CD14-positive monocyte (primary cell): ENCODE measurements at regions not wholly inside any gene's neighbourhood (a gene's known extent, or its start where the extent isn't known, plus 50 kb on each side); places are given as distances from the start of the nearest gene placed in this dataset.

Experiments used
- DNase-seq, 3 donors: peaks; one replicate each; pipeline ENCODE4 v3.0.0-alpha.2; 2011 to 2022
- H2AFZ ChIP-seq: 2 replicates; pipeline ENCODE4 v1.6.0; 2012; ENCODE audit warnings: mild to moderate bottlenecking, low read depth, low read length, inconsistent platforms; ENCODE audit not compliant: insufficient read depth, poor library complexity, severe bottlenecking
- H3K27ac ChIP-seq, 2 donors: 1 replicate in 1 of 2; 2 replicates in 1 of 2; pipeline ENCODE4 v1.5.1; 2012 to 2013; ENCODE audit warnings: low read length in 2 of 2, control low read depth in 1 of 2, inconsistent platforms in 1 of 2, low read depth in 1 of 2, mild to moderate bottlenecking in 1 of 2
- H3K27me3 ChIP-seq, 2 donors: one replicate each; pipeline versions ENCODE4 v1.6.0 to v1.6.1; 2011 to 2013; ENCODE audit warnings: low read length in 2 of 2; ENCODE audit not compliant: control insufficient read depth in 2 of 2, insufficient read depth in 2 of 2
- H3K36me3 ChIP-seq, 2 donors: replicated peaks in 1 of 2; 1 replicate in 1 of 2; 2 replicates in 1 of 2; pipeline versions ENCODE4 v1.5.1 to v1.6.1; 2012 to 2013; ENCODE audit warnings: low read length in 2 of 2, control low read depth in 1 of 2, inconsistent platforms in 1 of 2, mild to moderate bottlenecking in 1 of 2; ENCODE audit not compliant: insufficient read depth in 2 of 2, control insufficient read depth in 1 of 2
- H3K4me1 ChIP-seq, 2 donors: 1 replicate in 1 of 2; 2 replicates in 1 of 2; pipeline versions ENCODE4 v1.5.1 to v1.6.1; 2012 to 2013; ENCODE audit warnings: low read length in 2 of 2, control low read depth in 1 of 2, inconsistent platforms in 1 of 2, mild to moderate bottlenecking in 1 of 2, moderate library complexity in 1 of 2; ENCODE audit not compliant: insufficient read depth in 2 of 2, control insufficient read depth in 1 of 2
- H3K4me2 ChIP-seq: replicated peaks from 2 replicates; pipeline ENCODE3; 2012; ENCODE audit warnings: low read length, moderate library complexity, mild to moderate bottlenecking; ENCODE audit not compliant: poor library complexity, severe bottlenecking; ENCODE audit errors: extremely low read depth
- H3K4me3 ChIP-seq, 3 experiments: fragments of 200-600 bp in 1 of 3; sonication (generic) in 1 of 3; replicated peaks in 1 of 3; 1 replicate in 2 of 3; 2 replicates in 1 of 3; pipeline ENCODE4 v1.5.1; 2011 to 2013; ENCODE audit warnings: low read length in 3 of 3, mild to moderate bottlenecking in 3 of 3, control low read depth in 2 of 3, low read depth in 2 of 3, inconsistent platforms in 1 of 3, moderate library complexity in 1 of 3
- H3K79me2 ChIP-seq: 2 replicates; pipeline ENCODE4 v1.6.0; 2012; ENCODE audit warnings: mild to moderate bottlenecking, control low read depth, inconsistent platforms, low read length, moderate library complexity; ENCODE audit not compliant: insufficient read depth
- H3K9ac ChIP-seq: 2 replicates; pipeline ENCODE4 v1.6.0; 2017; ENCODE audit warnings: low read length, mild to moderate bottlenecking; ENCODE audit not compliant: insufficient read depth, poor library complexity, severe bottlenecking
- H3K9me3 ChIP-seq, 2 donors: replicated peaks in 1 of 2; 1 replicate in 1 of 2; 2 replicates in 1 of 2; pipeline versions ENCODE4 v1.5.1 to v1.6.1; 2012 to 2013; ENCODE audit warnings: low read length in 2 of 2, control low read depth in 1 of 2; ENCODE audit not compliant: control insufficient read depth in 1 of 2, insufficient read depth in 1 of 2
- H4K20me1 ChIP-seq: 2 replicates; pipeline ENCODE4 v1.6.0; 2012; ENCODE audit warnings: mild to moderate bottlenecking, low read length, control low read depth, moderate library complexity; ENCODE audit not compliant: insufficient read depth
- H3K27ac Mint-ChIP-seq, 7 donors: one replicate each; pipeline ENCODE4 v1.8.0; 2020; ENCODE audit warnings: mild to moderate bottlenecking in 7 of 7, mixed read lengths in 7 of 7, moderate library complexity in 6 of 7, inconsistent platforms in 2 of 7
- H3K27me3 Mint-ChIP-seq, 3 donors: one replicate each; pipeline ENCODE4 v1.8.0; 2021 to 2022; ENCODE audit warnings: low read depth in 3 of 3, mild to moderate bottlenecking in 3 of 3, mixed read lengths in 3 of 3, moderate library complexity in 3 of 3, inconsistent platforms in 1 of 3
- H3K36me3 Mint-ChIP-seq, 2 donors: one replicate each; pipeline ENCODE4 v1.8.0; 2020; ENCODE audit warnings: mixed read lengths in 2 of 2, inconsistent platforms in 1 of 2, mild to moderate bottlenecking in 1 of 2
- H3K4me1 Mint-ChIP-seq: one replicate; pipeline ENCODE4 v1.8.0; 2020; ENCODE audit warnings: mild to moderate bottlenecking, mixed read lengths
- H3K4me3 Mint-ChIP-seq, 2 donors: one replicate each; pipeline ENCODE4 v1.8.0; 2020; ENCODE audit warnings: mild to moderate bottlenecking in 2 of 2, mixed read lengths in 2 of 2, moderate library complexity in 1 of 2
- H3K9me3 Mint-ChIP-seq, 7 donors: one replicate each; pipeline ENCODE4 v1.8.0; 2020 to 2022; ENCODE audit warnings: mixed read lengths in 7 of 7, mild to moderate bottlenecking in 6 of 7, moderate library complexity in 6 of 7, inconsistent platforms in 2 of 7
- WGBS: methylation state at CpG from one replicate; pipeline ENCODE4 v1.1.5; 2013; ENCODE audit warnings: missing lambda C conversion rate; ENCODE audit not compliant: insufficient coverage; 5-methylcytosine and 5-hydroxymethylcytosine counted together
- intact Hi-C, 2 donors: fragments of 100-400 bp; cut with micrococcal nuclease; formaldehyde crosslinking; loops; one replicate each; pipeline versions ENCODE4 v1.15.0 to v1.15.1; 2023
- TF ChIP-seq, protein P1 (sequence below): fragments of 200-600 bp; IDR thresholded peaks from one replicate; pipeline ENCODE4 v1.8.0; 2022; ENCODE audit warnings: antibody characterized with exemption, mild to moderate bottlenecking

DNA sequence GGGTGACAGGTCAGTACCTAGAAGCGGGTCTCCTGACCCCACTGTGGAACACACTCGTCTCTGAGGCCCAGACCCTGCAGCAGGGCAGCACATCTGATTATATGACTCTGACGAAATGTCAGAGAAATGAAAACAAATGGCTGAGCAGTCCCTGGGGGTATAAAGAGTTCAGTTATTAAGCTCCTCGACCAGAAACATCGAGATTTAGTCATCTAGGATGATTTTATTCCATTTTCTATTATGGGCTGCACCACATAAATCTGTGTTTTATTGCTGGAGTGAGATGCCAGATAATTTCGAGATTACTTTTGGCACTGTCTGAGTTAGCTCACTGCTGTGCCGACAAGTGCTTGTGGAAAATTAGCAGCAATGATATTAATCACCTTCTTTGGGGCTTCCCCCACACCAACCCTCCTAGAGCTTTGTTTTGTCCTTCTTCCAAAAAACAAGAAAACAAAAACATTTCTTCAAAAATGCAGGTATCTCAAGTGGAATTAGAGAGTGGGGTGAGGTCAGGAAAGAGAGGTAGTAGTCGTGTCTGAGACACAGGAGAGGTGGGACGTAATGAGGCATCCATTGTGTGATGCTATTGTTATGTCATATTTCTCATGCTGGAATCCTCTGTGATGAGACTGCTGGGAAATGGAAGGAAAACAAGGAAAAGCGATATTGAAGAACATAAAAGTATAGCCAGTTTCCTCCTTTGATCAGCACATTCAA, 495.5 kb downstream of the DMAC1 start:
- H3K4me1 ChIP-seq, result no peaks in the 10 kb centered on the region
- no peaks in the 10 kb centered on the region for H4K20me1 ChIP-seq
- TF ChIP-seq, protein P1, sequence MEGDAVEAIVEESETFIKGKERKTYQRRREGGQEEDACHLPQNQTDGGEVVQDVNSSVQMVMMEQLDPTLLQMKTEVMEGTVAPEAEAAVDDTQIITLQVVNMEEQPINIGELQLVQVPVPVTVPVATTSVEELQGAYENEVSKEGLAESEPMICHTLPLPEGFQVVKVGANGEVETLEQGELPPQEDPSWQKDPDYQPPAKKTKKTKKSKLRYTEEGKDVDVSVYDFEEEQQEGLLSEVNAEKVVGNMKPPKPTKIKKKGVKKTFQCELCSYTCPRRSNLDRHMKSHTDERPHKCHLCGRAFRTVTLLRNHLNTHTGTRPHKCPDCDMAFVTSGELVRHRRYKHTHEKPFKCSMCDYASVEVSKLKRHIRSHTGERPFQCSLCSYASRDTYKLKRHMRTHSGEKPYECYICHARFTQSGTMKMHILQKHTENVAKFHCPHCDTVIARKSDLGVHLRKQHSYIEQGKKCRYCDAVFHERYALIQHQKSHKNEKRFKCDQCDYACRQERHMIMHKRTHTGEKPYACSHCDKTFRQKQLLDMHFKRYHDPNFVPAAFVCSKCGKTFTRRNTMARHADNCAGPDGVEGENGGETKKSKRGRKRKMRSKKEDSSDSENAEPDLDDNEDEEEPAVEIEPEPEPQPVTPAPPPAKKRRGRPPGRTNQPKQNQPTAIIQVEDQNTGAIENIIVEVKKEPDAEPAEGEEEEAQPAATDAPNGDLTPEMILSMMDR, result no peak
- H3K27me3 ChIP-seq, result no peaks in the 10 kb centered on the region
- no peak overlapping the region for H3K4me3 ChIP-seq
- H3K9ac ChIP-seq, result no peak overlapping the region
- DNase-seq, result no peak
- H2AFZ ChIP-seq, result no peak overlapping the region
- no peak overlapping the region for H3K27ac ChIP-seq
- no peaks in the 10 kb centered on the region for H3K79me2 ChIP-seq
- WGBS, result 82% methylated on average over 8 of the region's 10 CpGs
- no peak overlapping the region for H3K27ac Mint-ChIP-seq
- no peak overlapping the region for H3K4me3 Mint-ChIP-seq
- no peak overlapping the region for H3K4me2 ChIP-seq
- H3K4me1 Mint-ChIP-seq, result no peaks in the 10 kb centered on the region
- H3K27me3 Mint-ChIP-seq, result peaks cover 0 to 4% (median 1%) of the 10 kb centered on the region in 3 donors
- no peaks in the 10 kb centered on the region for H3K36me3 Mint-ChIP-seq
- intact Hi-C loops, result no loop called here
- H3K36me3 ChIP-seq, result no peaks in the 10 kb centered on the region
- H3K9me3 Mint-ChIP-seq, result peaks cover 7 to 21% (median 10%) of the 10 kb centered on the region in 7 donors
- peaks cover 3% of the 10 kb centered on the region in 2 donors for H3K9me3 ChIP-seq

DNA sequence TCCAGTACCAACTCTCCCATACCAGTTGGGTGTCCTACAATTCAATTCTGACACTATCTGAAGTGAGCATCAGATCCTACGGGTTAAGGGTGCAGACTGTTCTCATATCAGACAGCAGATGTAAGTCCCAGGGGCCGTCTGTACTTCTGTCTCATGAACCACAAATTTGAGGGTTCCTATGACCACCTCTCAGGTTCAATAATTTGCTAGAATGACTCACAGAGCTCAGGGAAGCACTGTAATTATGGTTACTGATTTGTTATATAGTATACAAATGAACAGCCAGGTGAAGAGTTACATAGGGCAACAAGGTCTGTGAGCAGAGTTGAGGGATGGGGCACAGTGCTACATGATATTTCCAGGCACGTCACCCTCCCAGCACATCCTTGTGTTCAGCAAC, 499.1 kb downstream of the DMAC1 start:
- peaks cover 0 to 2% (median 0%) of the 10 kb centered on the region in 3 donors for H3K27me3 Mint-ChIP-seq
- no peaks in the 10 kb centered on the region for H3K36me3 ChIP-seq
- no peak overlapping the region for H3K27ac Mint-ChIP-seq
- no peaks in the 10 kb centered on the region for H4K20me1 ChIP-seq
- DNase-seq, result no peak
- H3K27me3 ChIP-seq, result no peaks in the 10 kb centered on the region
- H3K4me3 Mint-ChIP-seq, result no peak overlapping the region
- H3K36me3 Mint-ChIP-seq, result no peaks in the 10 kb centered on the region
- TF ChIP-seq, protein P1, result no peak
- H3K4me1 Mint-ChIP-seq, result peaks cover 6% of the 10 kb centered on the region
- WGBS, result 71% methylated on average over 1 of the region's 3 CpGs
- H3K79me2 ChIP-seq, result no peaks in the 10 kb centered on the region
- H3K4me3 ChIP-seq, result no peak overlapping the region
- H3K4me1 ChIP-seq, result no peaks in the 10 kb centered on the region
- intact Hi-C loops, result no loop called here
- H3K9ac ChIP-seq, result no peak overlapping the region
- no peaks in the 10 kb centered on the region for H3K9me3 ChIP-seq
- no peak overlapping the region for H2AFZ ChIP-seq
- peaks cover 0 to 5% (median 0%) of the 10 kb centered on the region in 7 donors for H3K9me3 Mint-ChIP-seq
- no peak overlapping the region for H3K4me2 ChIP-seq
- no peak overlapping the region for H3K27ac ChIP-seq
